SW480 (cell line): ENCODE measurements at regions not wholly inside any gene's neighbourhood (a gene's known extent, or its start where the extent isn't known, plus 50 kb on each side); places are given as distances from the start of the nearest gene placed in this dataset.
"Not testable (repeated sequence)": the region's sequence is repeated elsewhere in the genome, so short reads cannot be mapped to it uniquely, and the experiment has no call there.

ENCODE experiments used
- DNase-seq: peaks from one replicate; pipeline ENCODE4 v3.0.0-alpha.2; 2016; ENCODE audit warnings: low spot score

GRCh38 chr14:97796511-97796910 lies 999.3 kb downstream of the VRK1 start:
- no peak for DNase-seq

GRCh38 chr14:97798176-97798575 lies 1001.0 kb downstream of the VRK1 start:
- no peak for DNase-seq

- DNase-seq = no peak
These were observed 1005.5 kb downstream of the VRK1 start for GRCh38 chr14:97802430-97803373.

- no peak for DNase-seq
These were observed 1006.9 kb downstream of the VRK1 start for GRCh38 chr14:97804056-97804455.

- DNase-seq = no peak
These were observed 1009.7 kb downstream of the VRK1 start for GRCh38 chr14:97806891-97807290.

- not testable (repeated sequence) for DNase-seq
These were observed 1011.4 kb downstream of the VRK1 start for GRCh38 chr14:97808541-97808940.

GRCh38 chr14:97813556-97813955 lies 1016.4 kb downstream of the VRK1 start:
- DNase-seq = no peak

- DNase-seq = no peak
These were observed 1023.6 kb downstream of the VRK1 start for GRCh38 chr14:97820781-97821180.

- no peak for DNase-seq
These were observed 1027.0 kb downstream of the VRK1 start for GRCh38 chr14:97824218-97824617.

- DNase-seq = no peak
These were observed 1030.6 kb downstream of the VRK1 start for GRCh38 chr14:97827746-97828145.

- DNase-seq = no peak
These were observed 1035.6 kb downstream of the VRK1 start for GRCh38 chr14:97832776-97833175.

- no peak for DNase-seq
These were observed 1041.8 kb downstream of the VRK1 start for GRCh38 chr14:97838986-97839385.

- no peak for DNase-seq
These were observed 1043.0 kb downstream of the VRK1 start for GRCh38 chr14:97840159-97840558.

- no peak for DNase-seq
These were observed 1044.6 kb downstream of the VRK1 start for GRCh38 chr14:97841762-97842161.

- no peak for DNase-seq
These were observed 1045.9 kb downstream of the VRK1 start for GRCh38 chr14:97843066-97843465.

GRCh38 chr14:97844042-97844441 lies 1046.9 kb downstream of the VRK1 start:
- DNase-seq = no peak

GRCh38 chr14:97846156-97846555 lies 1049.0 kb downstream of the VRK1 start:
- no peak for DNase-seq

GRCh38 chr14:97848317-97848980 lies 1051.3 kb downstream of the VRK1 start:
- no peak for DNase-seq

GRCh38 chr14:97850466-97850865 lies 1053.3 kb downstream of the VRK1 start:
- DNase-seq = no peak

- DNase-seq = no peak
These were observed 1053.7 kb downstream of the VRK1 start for GRCh38 chr14:97850886-97851285.

GRCh38 chr14:97851428-97851995 lies 1054.3 kb downstream of the VRK1 start:
- DNase-seq = no peak

- DNase-seq = no peak
These were observed 1057.7 kb downstream of the VRK1 start for GRCh38 chr14:97854918-97855317.

- DNase-seq = no peak
These were observed 1069.0 kb downstream of the VRK1 start for GRCh38 chr14:97866195-97866594.
